OCI-M1 (cell line): ENCODE measurements at regions not wholly inside any gene's neighbourhood (a gene's known extent, or its start where the extent isn't known, plus 50 kb on each side); places are given as distances from the start of the nearest gene placed in this dataset.
"Not testable (repeated sequence)": the region's sequence is repeated elsewhere in the genome, so short reads cannot be mapped to it uniquely, and the experiment has no call there.

ENCODE experiments used
- DNase-seq: peaks from one replicate; lab custom pipeline; 2025; lab: John Stamatoyannopoulos, UW

GRCh38 chr1:121052081-121052660 is 132.0 kb downstream of the FAM72B start:
- not testable (repeated sequence) for DNase-seq

DNA sequence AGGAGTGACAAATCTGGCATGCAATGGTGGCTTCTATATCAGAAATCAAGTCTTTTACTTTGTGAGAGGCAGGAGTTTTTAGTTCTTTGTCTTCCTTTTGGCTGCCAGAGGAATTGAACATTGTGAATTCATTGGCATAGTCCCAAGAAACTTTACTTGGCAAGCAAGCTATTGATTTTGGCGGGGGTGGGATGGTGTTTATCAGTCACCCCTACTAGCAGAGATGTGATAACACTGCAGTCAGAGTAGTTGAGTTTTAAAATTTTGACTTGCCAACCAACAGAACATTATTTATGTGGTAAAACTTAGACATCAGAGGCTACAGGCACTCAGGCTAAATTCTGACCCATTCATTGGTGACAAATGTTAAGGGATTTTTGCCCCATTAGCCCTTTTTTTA is 129.2 kb downstream of the FAM72B start:
- DNase-seq = not testable (repeated sequence)

GRCh38 chr1:121066925-121067324 is 117.2 kb downstream of the FAM72B start:
- DNase-seq = not testable (repeated sequence)

DNA sequence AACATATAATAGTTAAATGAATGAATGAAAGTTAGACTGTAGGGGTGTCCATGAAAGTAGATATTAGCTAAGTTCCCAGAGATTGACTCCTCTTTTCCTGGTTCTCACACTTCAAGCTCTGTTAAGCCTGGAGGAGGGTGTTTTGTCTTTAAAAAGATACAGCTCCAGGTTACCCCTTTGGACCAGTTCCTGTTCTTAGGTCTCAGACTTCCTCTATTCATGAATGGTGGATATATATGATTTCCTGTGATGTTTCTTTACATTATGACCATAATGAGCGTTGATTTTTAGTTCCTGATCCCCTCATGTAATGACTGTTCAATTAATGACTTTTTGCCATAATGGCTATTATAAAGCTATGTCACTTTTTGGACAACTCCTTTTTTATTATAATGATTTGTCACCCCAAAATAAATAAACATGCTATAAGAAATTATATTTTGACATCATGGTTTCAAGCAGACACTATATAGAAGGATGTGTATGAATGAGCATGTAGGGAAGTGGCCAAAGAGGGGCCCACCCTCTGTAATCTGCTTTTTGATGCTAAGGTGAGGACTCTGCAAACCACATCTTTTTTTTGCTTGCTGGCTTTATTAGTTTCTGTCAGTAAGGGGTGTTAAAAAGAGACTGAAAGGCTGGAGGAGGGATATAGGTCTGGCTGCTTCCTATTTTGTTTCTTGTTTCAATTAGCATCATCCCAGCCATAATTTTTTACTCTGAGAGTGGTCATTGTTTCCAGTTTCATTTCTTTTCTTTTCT is 115.2 kb downstream of the FAM72B start:
- not testable (repeated sequence) for DNase-seq

DNA sequence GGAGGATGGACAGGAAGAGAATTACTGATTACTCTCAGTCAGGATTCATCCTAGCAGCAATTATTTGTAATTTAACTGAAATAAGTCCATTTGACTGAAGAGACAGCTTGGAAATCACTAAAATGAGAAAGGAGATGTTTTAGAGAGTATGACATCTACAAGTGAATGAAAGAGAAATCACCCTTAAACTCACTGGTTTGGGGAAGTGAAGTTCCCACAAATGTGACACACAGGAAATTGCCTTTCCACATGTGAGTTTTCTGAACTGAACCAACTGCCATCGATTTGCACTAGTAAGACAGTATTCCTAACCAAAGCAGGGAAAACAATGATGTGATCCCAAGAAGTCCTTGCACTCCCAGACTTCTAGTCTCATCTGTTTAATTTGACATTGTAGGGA is 110.3 kb downstream of the FAM72B start:
- not testable (repeated sequence) for DNase-seq

GRCh38 chr1:121075254-121075805 is 108.8 kb downstream of the FAM72B start:
- DNase-seq = not testable (repeated sequence)

- not testable (repeated sequence) for DNase-seq
These were observed 107.5 kb downstream of the FAM72B start for GRCh38 chr1:121076674-121077073.

GRCh38 chr1:121079655-121080054 is 104.5 kb downstream of the FAM72B start:
- DNase-seq = not testable (repeated sequence)

- peak; percentile 99 for DNase-seq
These were observed 103.8 kb downstream of the FAM72B start for GRCh38 chr1:121080197-121080903.

DNA sequence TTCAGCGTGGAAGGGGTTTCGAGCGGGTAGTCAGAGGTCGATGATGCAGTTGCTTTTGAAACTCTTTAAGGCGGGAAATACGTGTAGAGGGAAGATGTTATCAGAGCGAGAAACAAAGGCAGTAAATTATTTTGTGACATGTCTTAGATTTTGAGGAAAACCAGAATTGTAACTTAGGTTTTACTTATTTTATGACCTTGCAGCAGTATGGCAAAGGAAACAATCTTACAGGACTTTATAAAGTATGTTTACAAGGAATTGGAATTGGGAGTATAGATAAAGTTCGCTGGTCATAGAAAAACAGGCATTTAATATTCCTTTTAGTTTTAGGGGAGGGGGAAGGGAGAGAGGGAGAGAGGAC is 103.3 kb downstream of the FAM72B start:
- DNase-seq = not testable (repeated sequence)

DNA sequence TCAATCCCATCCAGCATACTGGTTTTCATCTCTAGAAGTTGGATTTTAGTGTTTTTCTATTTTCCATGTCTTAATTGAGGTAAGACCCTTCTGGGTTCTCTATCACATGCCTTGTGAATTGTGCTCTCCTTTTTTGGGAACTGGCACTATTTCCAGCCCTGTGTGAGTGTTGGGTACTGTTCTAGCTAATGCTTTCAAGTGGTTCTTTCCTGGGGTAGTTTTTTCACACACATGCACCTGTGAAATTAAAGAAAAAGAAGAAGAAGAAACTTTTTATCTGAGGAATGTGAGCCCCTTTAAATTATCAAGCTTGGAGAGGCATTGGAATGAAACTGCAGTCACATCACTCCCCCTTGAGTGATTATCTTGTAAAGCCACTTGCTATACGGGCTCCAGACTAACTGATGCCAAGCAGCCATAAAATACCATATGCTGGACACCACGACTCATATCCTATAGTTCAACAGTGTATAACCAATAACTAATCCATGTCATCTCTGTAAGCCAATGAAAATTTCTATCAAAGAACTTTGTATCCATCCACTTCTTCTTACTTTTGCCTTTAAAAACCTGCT is 102.4 kb downstream of the FAM72B start:
- DNase-seq = peak; percentile 67

DNA sequence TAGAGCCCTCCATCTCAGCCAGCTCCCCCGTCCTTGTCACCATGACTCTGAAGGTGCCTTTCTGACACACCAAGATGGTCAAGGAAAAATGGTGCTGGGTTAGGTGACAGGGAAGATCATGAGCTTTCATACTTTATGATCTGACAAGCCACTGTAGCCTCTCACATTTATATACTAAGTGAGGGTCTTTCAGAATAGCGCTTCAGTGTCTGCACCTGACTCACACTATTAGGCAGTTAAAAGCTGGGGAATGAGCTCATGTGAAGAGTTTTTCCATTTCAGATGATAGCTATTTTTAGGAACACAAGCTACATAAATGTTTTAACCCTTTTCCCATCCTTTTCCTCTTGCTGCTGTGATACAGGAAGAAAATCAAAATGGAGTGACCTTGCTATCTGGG is 101.1 kb downstream of the FAM72B start:
- not testable (repeated sequence) for DNase-seq

- DNase-seq = not testable (repeated sequence)
These were observed 97.9 kb downstream of the FAM72B start for GRCh38 chr1:121086249-121086648.

DNA sequence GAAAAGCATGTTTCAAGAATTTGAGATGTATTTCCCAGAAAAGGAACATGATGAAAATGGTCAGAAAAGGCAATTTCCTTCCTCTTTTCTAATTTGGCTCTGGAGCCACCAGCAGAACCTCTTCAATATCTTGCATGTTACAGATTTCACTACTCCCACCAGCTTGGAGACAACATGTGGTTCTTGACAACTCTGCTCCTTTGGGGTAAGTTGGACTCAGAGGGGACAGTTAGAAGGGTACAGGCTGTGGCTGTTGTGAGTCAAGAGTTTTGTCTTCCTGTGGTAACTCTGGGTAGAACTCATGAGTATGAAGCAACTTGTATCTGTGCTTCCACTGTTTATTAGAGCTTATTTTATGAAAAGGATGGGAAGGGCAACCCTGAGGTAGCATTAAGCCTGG is 96.9 kb downstream of the FAM72B start:
- DNase-seq = peak; percentile 82

- DNase-seq = not testable (repeated sequence)
These were observed 95.6 kb downstream of the FAM72B start for GRCh38 chr1:121088568-121088967.

- DNase-seq = peak; percentile 96
These were observed 91.7 kb downstream of the FAM72B start for GRCh38 chr1:121092329-121092968.

GRCh38 chr1:121095014-121095413 is 89.1 kb downstream of the FAM72B start:
- not testable (repeated sequence) for DNase-seq

DNA sequence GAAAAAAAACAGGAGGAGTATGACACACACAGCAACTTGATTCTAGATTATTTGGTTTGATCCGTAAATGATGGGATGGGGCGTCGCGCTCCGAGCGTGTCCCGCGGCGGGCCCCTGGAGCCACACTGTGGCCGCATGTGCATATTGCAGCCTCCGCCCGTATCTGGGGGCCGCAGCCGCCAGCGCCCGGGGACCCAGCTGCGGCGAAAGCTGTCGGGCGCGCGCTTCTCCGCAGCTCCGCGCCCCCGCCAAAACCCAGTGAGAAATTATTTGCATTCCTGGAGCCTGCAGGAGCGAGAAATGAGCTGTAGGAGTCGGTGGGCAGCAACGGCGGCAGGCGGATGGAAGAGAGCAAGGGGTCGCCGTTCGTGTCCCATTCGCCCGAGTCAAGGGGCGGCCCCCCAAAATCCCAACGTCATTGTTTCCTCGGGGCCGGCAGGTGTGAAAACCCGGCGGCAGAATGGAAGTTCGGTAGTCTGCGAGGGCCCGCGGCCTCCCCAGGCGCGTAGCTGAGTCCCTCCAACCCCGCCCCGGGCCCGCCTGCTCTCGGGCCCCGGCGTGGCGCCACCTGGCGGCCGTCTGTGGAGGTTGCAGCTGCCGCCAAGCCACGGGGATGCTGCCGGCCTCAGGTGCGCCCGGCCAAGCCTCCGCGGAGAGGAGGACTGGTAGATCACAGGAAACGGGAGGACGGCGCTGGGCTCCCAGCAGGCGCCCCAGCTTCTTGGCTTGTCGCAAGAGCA is 86.8 kb downstream of the FAM72B start:
- DNase-seq = peak; percentile 87

DNA sequence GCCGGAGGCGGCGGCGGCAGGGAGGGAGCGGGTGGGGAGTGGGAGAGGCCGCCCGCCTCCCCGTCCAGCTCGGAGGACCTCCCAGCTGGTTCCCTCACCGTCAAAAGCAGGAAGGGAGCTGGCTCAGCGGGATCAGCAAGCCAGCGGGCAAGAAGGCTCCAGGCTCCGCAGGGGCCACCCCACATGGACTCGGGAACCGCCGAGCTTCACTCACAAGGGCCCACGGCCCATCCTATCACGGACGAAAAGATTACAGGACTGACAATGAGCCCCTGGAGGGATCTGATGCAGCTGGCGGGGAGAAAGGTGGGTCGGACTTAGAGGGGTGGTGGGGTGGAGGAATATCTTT is 86.3 kb downstream of the FAM72B start:
- not testable (repeated sequence) for DNase-seq

DNA sequence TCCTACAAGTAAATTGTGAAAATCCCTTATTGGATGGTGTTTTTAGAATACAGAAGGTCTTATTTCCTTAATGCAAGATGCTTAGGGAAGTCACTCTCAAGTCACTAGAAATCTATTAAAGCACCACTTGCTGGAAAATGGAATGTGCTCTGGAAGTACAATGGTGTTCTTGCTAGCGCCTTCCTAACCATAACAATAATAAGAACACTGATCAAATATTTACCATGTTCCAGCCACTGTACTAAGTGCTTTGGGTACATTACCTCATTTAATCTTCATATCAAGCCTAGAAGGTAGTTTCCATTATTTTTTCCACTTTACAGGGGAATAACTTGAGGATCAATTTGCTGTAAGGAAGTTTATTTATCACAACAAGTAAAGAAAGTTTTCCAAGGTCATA is 75.1 kb downstream of the FAM72B start:
- DNase-seq = not testable (repeated sequence)
